Activated naive CD4-positive, alpha-beta T cell treated with anti-CD3 and anti-CD28 coated beads, Interleukin-2, amount 50 U/mL, for 72 hours (primary cell): ENCODE measurements at regions not wholly inside any gene's neighbourhood (a gene's known extent, or its start where the extent isn't known, plus 50 kb on each side); places are given as distances from the start of the nearest gene placed in this dataset.
"Not testable (repeated sequence)": the region's sequence is repeated elsewhere in the genome, so short reads cannot be mapped to it uniquely, and the experiment has no call there.

ENCODE experiments used
- ATAC-seq, 2 donors: fragments of 150-1000 bp; cut with Tn5 transposase; 2 replicates each; pipeline ENCODE4 v1.10.0; 2021; ENCODE audit warnings: mild to moderate bottlenecking in 2 of 2, moderate library complexity in 2 of 2
- DNase-seq, 2 donors: peaks; one replicate each; pipeline ENCODE4 v3.0.0; 2021 to 2022; ENCODE audit warnings: low spot score in 2 of 2
- H3K27ac Mint-ChIP-seq, 2 donors: one replicate each; pipeline ENCODE4 v1.8.0; 2022; ENCODE audit warnings: mild to moderate bottlenecking in 2 of 2, mixed read lengths in 2 of 2
- H3K36me3 Mint-ChIP-seq, 2 donors: one replicate each; pipeline ENCODE4 v1.8.0; 2022; ENCODE audit warnings: mixed read lengths in 2 of 2
- H3K9me3 Mint-ChIP-seq, 2 donors: one replicate each; pipeline ENCODE4 v1.8.0; 2022; ENCODE audit warnings: mixed read lengths in 2 of 2

DNA sequence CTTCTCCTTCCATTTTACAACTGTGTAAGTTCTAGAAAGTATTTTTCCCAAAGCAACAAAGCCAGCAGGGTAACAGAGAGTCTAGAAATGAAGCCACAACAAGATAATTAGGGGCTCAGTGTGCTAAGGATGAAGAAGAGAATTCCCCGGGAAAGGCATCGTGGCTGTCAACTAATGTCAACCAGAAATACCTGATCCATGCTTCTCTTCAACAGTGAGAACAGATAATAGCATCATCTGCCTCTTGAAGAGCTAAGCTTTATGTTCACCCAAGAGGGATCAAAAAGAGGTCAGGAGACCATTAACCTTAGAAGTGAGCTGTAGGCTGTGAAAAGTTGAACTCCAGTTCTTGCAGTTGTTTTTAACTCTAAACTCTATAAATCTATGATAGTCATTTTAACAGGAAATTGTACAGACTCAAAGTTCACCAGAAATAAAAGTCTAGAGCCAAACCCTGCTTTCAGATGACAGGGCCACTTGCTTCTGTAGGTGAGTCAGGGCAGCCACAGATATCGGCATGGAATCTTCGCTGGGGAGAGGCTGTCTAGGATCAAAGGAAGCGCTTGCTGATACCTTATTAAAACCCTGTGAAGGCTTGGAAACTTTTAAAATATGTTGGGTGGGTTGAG lies 540.7 kb upstream of the ID2 start:
- DNase-seq (no peak), ATAC-seq (no peak)
- Mint-ChIP-seq H3K27ac (no peak overlapping the region), H3K36me3 (no peaks in the 10 kb centered on the region), H3K9me3 (peaks cover 5 to 9% of the 10 kb centered on the region in 2 donors)

DNA sequence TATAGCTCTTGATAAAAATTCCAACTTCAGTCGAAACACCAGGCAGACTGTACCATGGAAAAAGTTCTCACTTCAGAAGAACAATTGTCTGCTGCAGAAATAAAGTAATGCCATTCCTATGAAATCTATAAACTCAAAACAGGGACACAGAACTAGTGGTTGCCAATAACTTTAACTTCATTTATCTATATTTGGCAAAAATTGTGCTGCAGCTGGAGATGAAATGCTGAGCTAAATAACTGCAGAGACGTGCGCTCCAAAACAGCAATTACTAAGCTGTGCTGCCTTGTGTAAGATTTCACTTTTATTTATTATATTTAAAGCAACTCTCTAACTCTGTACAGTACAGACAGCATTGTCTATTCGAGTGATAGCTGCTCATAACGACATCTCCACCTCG lies 540.1 kb upstream of the ID2 start:
- H3K9me3 Mint-ChIP-seq: peaks cover 5 to 9% of the 10 kb centered on the region in 2 donors
- no peaks in the 10 kb centered on the region for H3K36me3 Mint-ChIP-seq
- no peak for DNase-seq
- ATAC-seq: no peak
- no peak overlapping the region for H3K27ac Mint-ChIP-seq

GRCh38 chr2:8142461-8142860 lies 539.4 kb upstream of the ID2 start:
- no peak overlapping the region for H3K27ac Mint-ChIP-seq
- H3K36me3 Mint-ChIP-seq: no peaks in the 10 kb centered on the region
- peaks cover 5 to 9% of the 10 kb centered on the region in 2 donors for H3K9me3 Mint-ChIP-seq
- no peak for ATAC-seq
- DNase-seq: no peak

GRCh38 chr2:8144131-8144631 lies 537.7 kb upstream of the ID2 start:
- ATAC-seq (no peak), DNase-seq (no peak)
- Mint-ChIP-seq H3K27ac (no peak overlapping the region), H3K36me3 (no peaks in the 10 kb centered on the region), H3K9me3 (peaks cover 0 to 9% of the 10 kb centered on the region in 2 donors)

GRCh38 chr2:8144785-8145184 lies 537.1 kb upstream of the ID2 start:
- peak; percentile 30 to 39 for ATAC-seq
- Mint-ChIP-seq H3K27ac (no peak overlapping the region), H3K36me3 (no peaks in the 10 kb centered on the region), H3K9me3 (peaks cover 0 to 8% of the 10 kb centered on the region in 2 donors)
- no peak for DNase-seq

DNA sequence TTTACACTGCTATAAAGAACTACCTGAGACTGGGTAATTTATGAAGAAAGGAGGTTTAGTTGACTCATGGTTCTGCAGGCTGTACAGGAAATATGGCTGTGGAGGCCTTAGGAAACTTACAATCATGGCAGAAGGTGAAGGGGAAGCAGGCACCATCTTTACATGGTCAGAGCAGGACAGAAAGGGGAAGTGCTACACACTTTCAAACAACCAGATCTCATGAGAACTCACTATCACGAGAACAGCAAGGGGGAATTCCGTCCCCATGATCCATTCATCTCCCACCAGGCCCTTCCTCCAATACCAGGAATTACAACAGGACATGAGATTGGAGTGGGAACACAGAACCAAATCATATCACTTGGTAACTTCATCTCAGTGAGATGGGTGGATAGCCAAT lies 536.5 kb upstream of the ID2 start:
- H3K36me3 Mint-ChIP-seq, H3K9me3 Mint-ChIP-seq, DNase-seq, H3K27ac Mint-ChIP-seq, ATAC-seq: not testable (repeated sequence)

GRCh38 chr2:8146132-8147005 lies 535.5 kb upstream of the ID2 start:
- Mint-ChIP-seq H3K9me3 (peaks cover 0 to 4% of the 10 kb centered on the region in 2 donors), H3K36me3 (no peaks in the 10 kb centered on the region), H3K27ac (no peak overlapping the region)
- ATAC-seq (no peak), DNase-seq (no peak)

GRCh38 chr2:8148260-8149006 lies 533.4 kb upstream of the ID2 start:
- H3K36me3 Mint-ChIP-seq: peaks cover 0 to 15% of the 10 kb centered on the region in 2 donors
- no peak overlapping the region for H3K27ac Mint-ChIP-seq
- peaks cover 6 to 20% of the 10 kb centered on the region in 2 donors for H3K9me3 Mint-ChIP-seq
- no peak for DNase-seq
- no peak for ATAC-seq

- no peak for DNase-seq
- peaks cover 6 to 21% of the 10 kb centered on the region in 2 donors for H3K36me3 Mint-ChIP-seq
- no peak for ATAC-seq
- H3K27ac Mint-ChIP-seq: no peak overlapping the region
- H3K9me3 Mint-ChIP-seq: peaks cover 12 to 25% of the 10 kb centered on the region in 2 donors
Measured at GRCh38 chr2:8149007-8149405, 532.9 kb upstream of the ID2 start.

GRCh38 chr2:8149985-8150539 lies 531.8 kb upstream of the ID2 start:
- Mint-ChIP-seq H3K9me3 (peaks cover 17 to 34% of the 10 kb centered on the region in 2 donors), H3K36me3 (peaks cover 11 to 31% of the 10 kb centered on the region in 2 donors), H3K27ac (peak overlapping the region in 1 of 2 donors; percentile 23)
- DNase-seq (no peak), ATAC-seq (no peak)

- DNase-seq (no peak), ATAC-seq (no peak)
- Mint-ChIP-seq H3K9me3 (peaks cover 25 to 48% of the 10 kb centered on the region in 2 donors), H3K27ac (no peak overlapping the region), H3K36me3 (peaks cover 18 to 46% of the 10 kb centered on the region in 2 donors)
Measured at GRCh38 chr2:8151888-8152287, 530.0 kb upstream of the ID2 start.

DNA sequence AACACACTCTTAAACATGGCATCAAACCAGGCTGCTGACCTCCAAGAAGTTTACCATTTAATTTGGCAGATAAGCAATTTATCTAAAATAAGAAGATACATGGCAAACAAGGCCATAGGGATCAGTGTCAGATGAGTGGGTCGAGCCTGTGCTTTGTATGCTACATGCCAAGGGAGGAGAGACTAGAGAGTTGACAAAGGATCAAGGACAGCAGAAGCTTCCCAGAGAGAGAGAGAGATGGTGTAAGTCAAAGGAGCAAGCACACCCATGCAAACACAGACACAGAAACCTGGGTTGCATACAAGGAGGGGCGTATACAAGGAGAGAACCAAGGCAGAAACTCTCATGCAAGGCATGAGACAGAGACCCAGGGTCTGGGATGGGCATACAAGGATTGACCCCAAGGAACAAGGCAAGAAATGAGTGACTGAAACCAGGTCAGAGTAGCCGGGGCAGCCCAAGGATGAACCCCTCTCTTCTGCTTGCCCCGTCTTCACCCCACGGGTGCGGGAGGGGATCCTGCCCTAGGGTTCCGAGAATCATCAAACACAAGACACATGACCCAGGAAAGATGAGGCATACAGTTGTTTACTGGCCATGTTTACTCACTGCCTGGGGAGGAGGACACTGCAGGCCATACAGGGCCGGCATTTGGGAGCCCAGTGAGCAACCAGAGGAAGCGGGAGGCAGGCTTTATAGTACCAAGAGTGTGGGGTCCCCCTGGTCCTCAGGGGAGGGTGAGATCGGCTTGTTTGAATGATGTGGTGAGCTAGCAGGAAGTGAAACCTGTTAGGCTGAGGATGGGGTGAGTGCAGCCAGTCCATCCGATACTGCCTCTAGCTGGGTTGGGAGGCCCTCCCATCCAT lies 529.2 kb upstream of the ID2 start:
- peak overlapping the region; percentile 20 to 24 for H3K27ac Mint-ChIP-seq
- peaks cover 18 to 51% of the 10 kb centered on the region in 2 donors for H3K36me3 Mint-ChIP-seq
- peaks cover 25 to 48% of the 10 kb centered on the region in 2 donors for H3K9me3 Mint-ChIP-seq
- DNase-seq (no peak), ATAC-seq (no peak)

- ATAC-seq: no peak
- DNase-seq: no peak
- Mint-ChIP-seq H3K27ac (peak overlapping the region; percentile 17 to 20), H3K9me3 (peaks cover 25 to 48% of the 10 kb centered on the region in 2 donors), H3K36me3 (peaks cover 18 to 58% of the 10 kb centered on the region in 2 donors)
Measured at GRCh38 chr2:8153258-8153718, 528.6 kb upstream of the ID2 start.

DNA sequence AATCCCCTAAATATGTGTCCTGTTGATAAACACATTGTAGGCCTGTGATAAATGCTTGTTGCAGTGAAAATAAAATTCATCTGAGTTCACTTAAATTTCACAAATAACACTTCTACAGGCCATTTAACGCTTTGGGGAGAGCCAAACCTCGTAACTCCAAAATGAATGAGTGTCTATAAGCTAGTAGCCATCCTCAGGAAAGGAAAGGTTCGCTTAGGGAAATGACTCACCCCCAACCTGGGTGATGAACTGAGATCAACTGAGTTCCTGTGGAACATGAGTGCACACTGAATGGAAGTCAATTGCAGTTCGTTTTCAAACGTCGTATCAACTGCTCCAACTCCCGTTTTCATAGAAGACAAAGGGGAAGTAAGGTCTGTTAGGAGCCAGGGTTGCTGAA lies 527.6 kb upstream of the ID2 start:
- DNase-seq (no peak), ATAC-seq (peak; percentile 48 to 55)
- Mint-ChIP-seq H3K27ac (peak overlapping the region; percentile 85 to 95), H3K9me3 (peaks cover 25 to 48% of the 10 kb centered on the region in 2 donors), H3K36me3 (peaks cover 18 to 59% of the 10 kb centered on the region in 2 donors)

GRCh38 chr2:8154936-8155335 lies 526.9 kb upstream of the ID2 start:
- Mint-ChIP-seq H3K36me3 (peaks cover 18 to 59% of the 10 kb centered on the region in 2 donors), H3K27ac (peak overlapping the region; percentile 85 to 95), H3K9me3 (peaks cover 25 to 48% of the 10 kb centered on the region in 2 donors)
- peak; percentile 93 to 96 for ATAC-seq
- peak; percentile 6 to 61 for DNase-seq
